SK-N-SH treated with all-trans-retinoic acid at 6 μM for 48 hours (cell line): ENCODE measurements at regions not wholly inside any gene's neighbourhood (a gene's known extent, or its start where the extent isn't known, plus 50 kb on each side); places are given as distances from the start of the nearest gene placed in this dataset.

Experiments
- ATAC-seq: fragments of 200-7000 bp; cut with Tn5 transposase; 3 replicates; pipeline ENCODE4 v1.9.1; 2020; ENCODE audit warnings: mild to moderate bottlenecking, moderate library complexity
- ARNTL ChIP-seq: fragments of 450-650 bp; formaldehyde crosslinking; IDR thresholded peaks from 2 replicates; pipeline ENCODE4 v1.5.0; 2020; ENCODE audit warnings: low read depth, mild to moderate bottlenecking, moderate library complexity, borderline replicate concordance
- BACH2 ChIP-seq: fragments of 250-450 bp; sonication (Bioruptor Pico); IDR thresholded peaks from 2 replicates; pipeline ENCODE4 v1.9.0; 2021; ENCODE audit warnings: mild to moderate bottlenecking, borderline replicate concordance
- CSDC2 ChIP-seq: fragments of 250-450 bp; sonication (Bioruptor Pico); IDR thresholded peaks from 2 replicates; pipeline ENCODE4 v1.5.0; 2020; ENCODE audit warnings: mild to moderate bottlenecking, moderate library complexity
- ESRRG ChIP-seq: fragments of 250-450 bp; sonication (Bioruptor Pico); IDR thresholded peaks from 2 replicates; pipeline ENCODE4 v1.6.1; 2021; ENCODE audit warnings: mild to moderate bottlenecking
- GLIS3 ChIP-seq: fragments of 250-450 bp; sonication (Bioruptor Pico); IDR thresholded peaks from 2 replicates; pipeline ENCODE4 v1.5.0; 2020; ENCODE audit warnings: mild to moderate bottlenecking, moderate library complexity
- ISL1 ChIP-seq: fragments of 250-450 bp; sonication (Bioruptor Pico); IDR thresholded peaks from 2 replicates; pipeline ENCODE4 v2.1.2; 2022; ENCODE audit warnings: mild to moderate bottlenecking, moderate library complexity
- OSR1 ChIP-seq: fragments of 250-450 bp; sonication (Bioruptor Pico); IDR thresholded peaks from 2 replicates; pipeline ENCODE4 v1.8.0; 2022; ENCODE audit warnings: moderate library complexity, mild to moderate bottlenecking, inconsistent platforms
- POU6F1 ChIP-seq: fragments of 250-450 bp; sonication (Bioruptor Pico); IDR thresholded peaks from 2 replicates; pipeline ENCODE4 v1.8.0; 2021; ENCODE audit warnings: low read depth, mild to moderate bottlenecking, moderate library complexity, borderline replicate concordance
- PPARA ChIP-seq: fragments of 250-450 bp; sonication (Bioruptor Pico); IDR thresholded peaks from 2 replicates; pipeline ENCODE4 v1.5.0; 2020; ENCODE audit warnings: mild to moderate bottlenecking, borderline replicate concordance
- RARB ChIP-seq: fragments of 250-450 bp; sonication (Bioruptor Pico); IDR thresholded peaks from 2 replicates; pipeline ENCODE4 v1.8.0; 2021; ENCODE audit warnings: mild to moderate bottlenecking, moderate library complexity
- SNAI2 ChIP-seq: fragments of 250-450 bp; sonication (Bioruptor Pico); IDR thresholded peaks from 2 replicates; pipeline ENCODE4 v1.5.0; 2020; ENCODE audit warnings: mild to moderate bottlenecking, moderate library complexity
- TCF4 ChIP-seq: fragments of 250-450 bp; sonication (Bioruptor Pico); IDR thresholded peaks from 2 replicates; pipeline ENCODE4 v1.8.0; 2021; ENCODE audit warnings: mild to moderate bottlenecking, moderate library complexity, borderline replicate concordance
- TOX ChIP-seq: fragments of 250-450 bp; sonication (Bioruptor Pico); IDR thresholded peaks from 2 replicates; pipeline ENCODE4 v1.8.0; 2021; ENCODE audit warnings: mild to moderate bottlenecking, moderate library complexity, borderline replicate concordance
- ZC3H10 ChIP-seq: fragments of 250-450 bp; sonication (Bioruptor Pico); IDR thresholded peaks from 2 replicates; pipeline ENCODE4 v1.5.1; 2021; ENCODE audit warnings: mild to moderate bottlenecking, moderate library complexity
- ZFP3 ChIP-seq: fragments of 250-450 bp; sonication (Bioruptor Pico); IDR thresholded peaks from 2 replicates; pipeline ENCODE4 v1.5.0; 2020; ENCODE audit warnings: mild to moderate bottlenecking, moderate library complexity
- ZFP30 ChIP-seq: fragments of 450-650 bp; formaldehyde crosslinking; IDR thresholded peaks from 2 replicates; pipeline ENCODE4 v1.5.0; 2022; ENCODE audit warnings: mild to moderate bottlenecking, moderate library complexity
- ZNF565 ChIP-seq: fragments of 450-650 bp; formaldehyde crosslinking; conservative IDR thresholded peaks from 2 replicates; pipeline ENCODE4 v1.5.0; 2020; ENCODE audit warnings: low read depth, mild to moderate bottlenecking, moderate library complexity
- ZNF70 ChIP-seq: fragments of 450-650 bp; formaldehyde crosslinking; IDR thresholded peaks from 2 replicates; pipeline ENCODE4 v1.5.0; 2020; ENCODE audit warnings: mild to moderate bottlenecking, moderate library complexity
- ZNF8 ChIP-seq: fragments of 450-650 bp; formaldehyde crosslinking; IDR thresholded peaks from 2 replicates; pipeline ENCODE4 v1.5.0; 2020; ENCODE audit warnings: mild to moderate bottlenecking, moderate library complexity
- TF ChIP-seq, protein P1 (sequence below): fragments of 250-450 bp; sonication (Bioruptor Pico); IDR thresholded peaks from 2 replicates; pipeline ENCODE4 v1.5.0; 2020; ENCODE audit warnings: mild to moderate bottlenecking, moderate library complexity
- TF ChIP-seq, protein P2 (sequence below): fragments of 250-450 bp; sonication (Bioruptor Pico); IDR thresholded peaks from 2 replicates; pipeline ENCODE4 v1.5.1; 2021; ENCODE audit warnings: mild to moderate bottlenecking, moderate library complexity
- TF ChIP-seq, protein P3 (sequence below): fragments of 250-450 bp; sonication (Bioruptor Pico); IDR thresholded peaks from 2 replicates; pipeline ENCODE4 v1.5.1; 2020; ENCODE audit warnings: low read depth, mild to moderate bottlenecking, moderate library complexity

DNA sequence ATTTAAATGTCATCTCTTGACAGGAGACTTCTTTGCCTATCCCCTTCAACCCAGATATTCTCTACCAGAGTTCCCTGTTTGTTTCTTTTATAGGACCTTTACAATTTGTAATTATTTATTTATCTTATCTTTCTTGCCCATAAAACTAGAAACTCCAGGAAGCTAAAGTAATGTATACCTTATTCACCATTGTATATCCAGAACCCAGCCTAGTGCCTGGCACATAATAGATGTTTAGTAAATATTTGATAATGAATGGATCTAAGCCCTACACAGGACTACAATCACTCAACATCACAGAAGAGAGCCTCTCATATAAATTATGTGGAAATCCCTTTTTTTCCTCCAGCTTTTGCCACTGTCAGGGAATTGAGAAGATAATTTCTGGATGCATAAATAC lies 125.6 kb upstream of the CNOT2 start (continued):
- TF ChIP-seq, protein P1, sequence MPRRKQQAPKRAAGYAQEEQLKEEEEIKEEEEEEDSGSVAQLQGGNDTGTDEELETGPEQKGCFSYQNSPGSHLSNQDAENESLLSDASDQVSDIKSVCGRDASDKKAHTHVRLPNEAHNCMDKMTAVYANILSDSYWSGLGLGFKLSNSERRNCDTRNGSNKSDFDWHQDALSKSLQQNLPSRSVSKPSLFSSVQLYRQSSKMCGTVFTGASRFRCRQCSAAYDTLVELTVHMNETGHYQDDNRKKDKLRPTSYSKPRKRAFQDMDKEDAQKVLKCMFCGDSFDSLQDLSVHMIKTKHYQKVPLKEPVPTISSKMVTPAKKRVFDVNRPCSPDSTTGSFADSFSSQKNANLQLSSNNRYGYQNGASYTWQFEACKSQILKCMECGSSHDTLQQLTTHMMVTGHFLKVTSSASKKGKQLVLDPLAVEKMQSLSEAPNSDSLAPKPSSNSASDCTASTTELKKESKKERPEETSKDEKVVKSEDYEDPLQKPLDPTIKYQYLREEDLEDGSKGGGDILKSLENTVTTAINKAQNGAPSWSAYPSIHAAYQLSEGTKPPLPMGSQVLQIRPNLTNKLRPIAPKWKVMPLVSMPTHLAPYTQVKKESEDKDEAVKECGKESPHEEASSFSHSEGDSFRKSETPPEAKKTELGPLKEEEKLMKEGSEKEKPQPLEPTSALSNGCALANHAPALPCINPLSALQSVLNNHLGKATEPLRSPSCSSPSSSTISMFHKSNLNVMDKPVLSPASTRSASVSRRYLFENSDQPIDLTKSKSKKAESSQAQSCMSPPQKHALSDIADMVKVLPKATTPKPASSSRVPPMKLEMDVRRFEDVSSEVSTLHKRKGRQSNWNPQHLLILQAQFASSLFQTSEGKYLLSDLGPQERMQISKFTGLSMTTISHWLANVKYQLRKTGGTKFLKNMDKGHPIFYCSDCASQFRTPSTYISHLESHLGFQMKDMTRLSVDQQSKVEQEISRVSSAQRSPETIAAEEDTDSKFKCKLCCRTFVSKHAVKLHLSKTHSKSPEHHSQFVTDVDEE (CRISPR knock-in tag), result no peak
- TF ChIP-seq PPARA, result no peak
- TF ChIP-seq ZNF565 (CRISPR knock-in tag), result no peak
- no peak for TF ChIP-seq GLIS3
- no peak for TF ChIP-seq ISL1 (CRISPR knock-in tag)
- TF ChIP-seq, all 23 proteins: peak for 0

- no peak for ATAC-seq
- TF ChIP-seq TCF4 (CRISPR knock-in tag) (peak; percentile 80), ZNF70 (CRISPR knock-in tag) (no peak), ZC3H10 (no peak)
Observed at GRCh38 chr12:70120970-70121369, 122.3 kb upstream of the CNOT2 start.

GRCh38 chr12:70121562-70121961 lies 121.7 kb upstream of the CNOT2 start:
- no peak for TF ChIP-seq RARB (CRISPR knock-in tag)
- TF ChIP-seq PPARA, result no peak
- TF ChIP-seq GLIS3, result no peak
- TF ChIP-seq TCF4 (CRISPR knock-in tag), result no peak
- TF ChIP-seq ISL1 (CRISPR knock-in tag), result no peak
- TF ChIP-seq ARNTL (CRISPR knock-in tag), result no peak
- TF ChIP-seq, protein P1 (CRISPR knock-in tag), result no peak
- TF ChIP-seq ZNF8 (CRISPR knock-in tag), result no peak
- no peak for TF ChIP-seq ZC3H10
- TF ChIP-seq SNAI2 (CRISPR knock-in tag), result no peak
- TF ChIP-seq ZNF70 (CRISPR knock-in tag), result no peak
- no peak for TF ChIP-seq POU6F1
- no peak for TF ChIP-seq ZFP30
- TF ChIP-seq, all 23 proteins: peak for 0
- ATAC-seq, result no peak

GRCh38 chr12:70122804-70123203 lies 120.4 kb upstream of the CNOT2 start:
- ATAC-seq, result no peak
- TF ChIP-seq ARNTL (CRISPR knock-in tag), result no peak
- TF ChIP-seq, protein P2, sequence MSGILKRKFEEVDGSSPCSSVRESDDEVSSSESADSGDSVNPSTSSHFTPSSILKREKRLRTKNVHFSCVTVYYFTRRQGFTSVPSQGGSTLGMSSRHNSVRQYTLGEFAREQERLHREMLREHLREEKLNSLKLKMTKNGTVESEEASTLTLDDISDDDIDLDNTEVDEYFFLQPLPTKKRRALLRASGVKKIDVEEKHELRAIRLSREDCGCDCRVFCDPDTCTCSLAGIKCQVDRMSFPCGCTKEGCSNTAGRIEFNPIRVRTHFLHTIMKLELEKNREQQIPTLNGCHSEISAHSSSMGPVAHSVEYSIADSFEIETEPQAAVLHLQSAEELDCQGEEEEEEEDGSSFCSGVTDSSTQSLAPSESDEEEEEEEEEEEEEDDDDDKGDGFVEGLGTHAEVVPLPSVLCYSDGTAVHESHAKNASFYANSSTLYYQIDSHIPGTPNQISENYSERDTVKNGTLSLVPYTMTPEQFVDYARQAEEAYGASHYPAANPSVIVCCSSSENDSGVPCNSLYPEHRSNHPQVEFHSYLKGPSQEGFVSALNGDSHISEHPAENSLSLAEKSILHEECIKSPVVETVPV (CRISPR knock-in tag), result no peak
- TF ChIP-seq TOX (CRISPR knock-in tag), result no peak
- TF ChIP-seq BACH2 (CRISPR knock-in tag), result no peak
- no peak for TF ChIP-seq GLIS3
- TF ChIP-seq ZNF8 (CRISPR knock-in tag), result no peak
- TF ChIP-seq RARB (CRISPR knock-in tag), result no peak
- TF ChIP-seq, protein P1 (CRISPR knock-in tag), result no peak
- no peak for TF ChIP-seq OSR1
- no peak for TF ChIP-seq ZNF70 (CRISPR knock-in tag)
- no peak for TF ChIP-seq ZFP3 (CRISPR knock-in tag)
- TF ChIP-seq CSDC2, result no peak
- TF ChIP-seq ISL1 (CRISPR knock-in tag), result no peak
- no peak for TF ChIP-seq TCF4 (CRISPR knock-in tag)
- no peak for TF ChIP-seq ZFP30
- TF ChIP-seq ZC3H10, result no peak
- TF ChIP-seq, protein P3, sequence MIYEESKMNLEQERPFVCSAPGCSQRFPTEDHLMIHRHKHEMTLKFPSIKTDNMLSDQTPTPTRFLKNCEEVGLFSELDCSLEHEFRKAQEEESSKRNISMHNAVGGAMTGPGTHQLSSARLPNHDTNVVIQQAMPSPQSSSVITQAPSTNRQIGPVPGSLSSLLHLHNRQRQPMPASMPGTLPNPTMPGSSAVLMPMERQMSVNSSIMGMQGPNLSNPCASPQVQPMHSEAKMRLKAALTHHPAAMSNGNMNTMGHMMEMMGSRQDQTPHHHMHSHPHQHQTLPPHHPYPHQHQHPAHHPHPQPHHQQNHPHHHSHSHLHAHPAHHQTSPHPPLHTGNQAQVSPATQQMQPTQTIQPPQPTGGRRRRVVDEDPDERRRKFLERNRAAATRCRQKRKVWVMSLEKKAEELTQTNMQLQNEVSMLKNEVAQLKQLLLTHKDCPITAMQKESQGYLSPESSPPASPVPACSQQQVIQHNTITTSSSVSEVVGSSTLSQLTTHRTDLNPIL, result no peak
- TF ChIP-seq ZNF565 (CRISPR knock-in tag), result no peak
- no peak for TF ChIP-seq ESRRG
